Omental fat pad (tissue), 3 donors: ENCODE measurements at regions not wholly inside any gene's neighbourhood (a gene's known extent, or its start where the extent isn't known, plus 50 kb on each side); places are given as distances from the start of the nearest gene placed in this dataset.

Source experiments
- ATAC-seq: fragments of 150-250 bp; one replicate; pipeline ENCODE4 v1.9.1; 2016; ENCODE audit warnings: mild to moderate bottlenecking, moderate library complexity; ENCODE audit not compliant: low FRiP score
- DNase-seq: peaks from one replicate; pipeline ENCODE4 v3.0.0-alpha.2; 2019; ENCODE audit warnings: low spot score
- TF ChIP-seq, protein P1 (sequence below), 3 donors: fragments of 450-650 bp; IDR thresholded peaks; one replicate each; pipeline ENCODE4 v1.5.1; 2016 to 2017; ENCODE audit warnings: antibody characterized with exemption in 3 of 3, mild to moderate bottlenecking in 3 of 3, moderate library complexity in 2 of 3

DNA sequence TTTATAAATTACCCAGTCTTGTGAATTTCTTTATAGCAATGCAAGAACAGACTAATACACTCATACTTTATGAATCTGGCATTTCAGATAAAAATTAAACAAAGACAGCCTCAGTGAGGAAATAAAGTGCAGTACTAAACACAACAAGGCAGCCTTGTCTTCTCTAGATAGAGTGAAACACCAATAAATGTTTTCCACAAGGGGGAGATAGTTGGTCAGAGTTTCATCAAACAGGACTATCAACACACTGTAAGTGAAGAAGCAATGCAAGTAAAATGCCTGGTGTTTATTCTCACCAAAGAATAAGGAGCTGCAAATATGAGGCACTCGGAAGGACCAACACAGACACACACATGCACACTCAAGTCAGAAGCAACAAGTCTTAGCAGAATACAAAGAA lies 62.8 kb downstream of the FAM9B start:
- DNase-seq: no peak
- TF ChIP-seq, protein P1, sequence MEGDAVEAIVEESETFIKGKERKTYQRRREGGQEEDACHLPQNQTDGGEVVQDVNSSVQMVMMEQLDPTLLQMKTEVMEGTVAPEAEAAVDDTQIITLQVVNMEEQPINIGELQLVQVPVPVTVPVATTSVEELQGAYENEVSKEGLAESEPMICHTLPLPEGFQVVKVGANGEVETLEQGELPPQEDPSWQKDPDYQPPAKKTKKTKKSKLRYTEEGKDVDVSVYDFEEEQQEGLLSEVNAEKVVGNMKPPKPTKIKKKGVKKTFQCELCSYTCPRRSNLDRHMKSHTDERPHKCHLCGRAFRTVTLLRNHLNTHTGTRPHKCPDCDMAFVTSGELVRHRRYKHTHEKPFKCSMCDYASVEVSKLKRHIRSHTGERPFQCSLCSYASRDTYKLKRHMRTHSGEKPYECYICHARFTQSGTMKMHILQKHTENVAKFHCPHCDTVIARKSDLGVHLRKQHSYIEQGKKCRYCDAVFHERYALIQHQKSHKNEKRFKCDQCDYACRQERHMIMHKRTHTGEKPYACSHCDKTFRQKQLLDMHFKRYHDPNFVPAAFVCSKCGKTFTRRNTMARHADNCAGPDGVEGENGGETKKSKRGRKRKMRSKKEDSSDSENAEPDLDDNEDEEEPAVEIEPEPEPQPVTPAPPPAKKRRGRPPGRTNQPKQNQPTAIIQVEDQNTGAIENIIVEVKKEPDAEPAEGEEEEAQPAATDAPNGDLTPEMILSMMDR (IDR thresholded peaks at IDR 0.05): no peak
- ATAC-seq: no peak

DNA sequence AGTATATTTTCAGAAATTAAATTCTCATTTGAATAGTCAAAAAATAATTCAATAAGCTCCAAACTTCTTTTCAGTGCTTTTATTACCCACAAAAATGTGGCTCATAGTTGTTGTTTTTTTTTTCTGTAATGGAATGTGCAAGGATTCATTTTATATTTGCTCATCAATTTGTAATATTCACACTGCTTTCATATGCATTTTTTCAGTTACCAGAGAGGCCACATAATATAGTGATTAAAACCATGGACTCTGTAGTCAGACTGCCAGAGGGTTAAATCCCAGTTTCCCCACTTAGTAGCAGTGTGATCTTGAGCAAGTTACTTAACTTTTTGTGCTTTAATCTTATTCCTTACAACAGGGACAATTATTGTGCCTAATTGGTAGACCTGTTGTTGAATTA lies 64.5 kb downstream of the FAM9B start:
- TF ChIP-seq, protein P1 (IDR thresholded peaks at IDR 0.05): no peak
- ATAC-seq (no peak), DNase-seq (no peak)

DNA sequence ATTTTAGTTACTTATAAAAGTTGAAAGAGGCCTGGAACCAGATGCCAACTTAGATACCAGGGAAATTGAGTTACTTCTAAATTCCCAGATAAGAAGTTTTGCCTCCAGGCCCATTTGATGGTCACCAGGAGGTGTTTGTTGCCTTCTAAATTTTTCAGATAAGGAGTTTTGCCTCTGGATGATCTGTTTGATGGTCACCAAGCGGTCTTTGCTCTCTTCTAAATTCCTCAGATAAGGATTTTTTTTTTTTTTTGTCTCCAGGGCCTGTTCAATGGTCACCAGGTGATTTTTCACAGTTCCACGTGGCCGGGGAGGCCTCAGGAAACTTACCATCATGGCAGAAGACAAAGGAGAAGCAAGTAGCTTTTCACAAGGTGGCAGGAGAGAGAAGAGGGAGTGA lies 66.5 kb downstream of the FAM9B start:
- DNase-seq: no peak
- TF ChIP-seq, protein P1 (IDR thresholded peaks at IDR 0.05): no peak
- no peak for ATAC-seq

DNA sequence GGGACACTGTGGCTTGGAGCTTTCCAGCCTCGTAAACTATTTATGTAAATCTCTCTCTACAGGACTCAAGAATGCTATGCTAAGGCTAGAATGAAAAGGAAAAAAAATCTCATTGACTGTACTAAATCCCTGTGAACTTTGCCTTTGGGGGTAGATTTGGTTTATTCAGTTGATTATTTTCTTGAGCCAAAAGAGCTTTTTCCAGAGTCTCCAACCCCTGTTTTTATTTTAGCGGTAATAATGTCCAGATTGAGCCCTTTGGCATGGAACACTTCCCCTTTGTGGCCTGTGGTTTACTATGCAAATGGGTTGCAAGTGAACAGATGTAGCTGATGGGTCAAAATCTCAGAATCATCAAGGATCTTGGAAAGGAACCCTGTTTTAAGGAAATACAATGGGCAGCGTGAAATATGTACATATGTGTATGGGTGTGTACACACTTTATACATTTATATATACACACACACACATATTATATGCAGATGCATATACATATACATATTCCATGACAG lies 72.9 kb downstream of the FAM9B start:
- no peak for ATAC-seq
- DNase-seq: no peak
- TF ChIP-seq, protein P1 (IDR thresholded peaks at IDR 0.05): no peak

DNA sequence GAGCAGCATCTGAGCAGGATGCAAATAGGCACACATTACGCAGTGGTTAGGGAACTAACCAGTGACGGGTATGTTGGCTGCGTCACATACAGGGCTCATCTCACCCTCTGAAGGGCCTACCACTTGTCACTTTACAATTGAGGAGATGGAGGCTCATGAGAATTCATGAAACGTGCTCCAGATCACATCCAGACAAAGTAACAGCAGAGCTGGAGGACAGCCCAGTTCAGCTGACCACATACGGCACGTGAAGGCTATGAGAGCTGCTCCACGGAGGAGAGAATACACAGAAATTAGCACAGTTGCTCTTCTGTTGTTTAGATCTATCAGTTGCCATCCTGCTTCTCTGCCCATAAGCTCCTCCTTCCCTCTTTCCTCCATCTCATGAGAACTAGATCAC lies 78.4 kb downstream of the FAM9B start:
- ATAC-seq: no peak
- TF ChIP-seq, protein P1 (IDR thresholded peaks at IDR 0.05): no peak

DNA sequence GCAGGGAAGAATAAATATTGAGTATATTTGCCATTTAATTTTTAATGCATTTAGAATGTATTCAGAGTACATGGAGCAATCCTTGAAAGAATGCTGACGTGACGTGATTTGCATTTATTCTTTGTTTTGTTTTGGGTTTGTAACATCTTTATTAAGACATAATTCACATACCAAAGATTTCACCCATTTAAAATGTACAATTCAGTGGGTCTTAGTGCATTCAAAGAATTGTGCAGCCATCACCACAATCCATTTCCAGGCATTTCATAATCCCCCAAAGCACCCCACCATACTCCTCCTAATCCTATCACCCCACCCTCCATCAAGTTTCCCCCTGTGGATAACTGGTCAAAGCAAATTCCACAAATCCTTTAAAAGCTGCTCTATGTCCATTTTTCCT lies 87.4 kb downstream of the FAM9B start:
- no peak for ATAC-seq
- DNase-seq: no peak
- TF ChIP-seq, protein P1 (IDR thresholded peaks at IDR 0.05): no peak

More for the DNA sequence above, 78.4 kb downstream of the FAM9B start:
- DNase-seq: no peak

DNA sequence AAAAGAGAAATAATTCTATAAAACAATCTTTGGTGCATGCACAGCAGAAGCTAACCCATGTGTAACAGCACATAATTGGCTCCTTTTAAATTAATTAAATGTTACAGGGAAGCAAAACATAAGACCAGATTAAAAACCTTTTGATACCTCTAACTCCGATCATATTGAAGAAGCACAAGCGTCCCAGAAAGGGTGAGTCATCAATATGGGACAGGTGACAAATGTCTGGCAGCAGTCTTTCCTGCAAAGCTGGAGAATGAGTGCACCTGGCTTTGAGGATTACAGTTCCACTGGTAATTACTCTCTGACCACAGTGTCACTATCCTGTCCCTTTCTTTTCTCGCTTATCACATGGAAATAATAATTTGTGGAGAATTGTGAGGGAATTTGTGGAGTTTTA lies 94.6 kb downstream of the FAM9B start:
- TF ChIP-seq, protein P1 (IDR thresholded peaks at IDR 0.05): no peak
- ATAC-seq (no peak), DNase-seq (no peak)
